CD4-positive, alpha-beta T cell (primary cell): ENCODE measurements at regions not wholly inside any gene's neighbourhood (a gene's known extent, or its start where the extent isn't known, plus 50 kb on each side); places are given as distances from the start of the nearest gene placed in this dataset.

Source experiments
- ATAC-seq: fragments of 200-7000 bp; cut with Tn5 transposase; one replicate; pipeline ENCODE4 v1.10.0; 2022; ENCODE audit warnings: mild to moderate bottlenecking; ENCODE audit not compliant: poor library complexity
- CTCF ChIA-PET: fragments of 350-600 bp; sonication (Branson Sonifier 250); formaldehyde crosslinking; loops from one replicate; lab custom pipeline; 2021; ENCODE audit warnings: antibody characterized with exemption, inconsistent platforms; lab: Charles Lee
- POLR2A ChIA-PET: fragments of 350-600 bp; sonication (Branson Sonifier 250); formaldehyde crosslinking; loops from one replicate; lab custom pipeline; 2021; ENCODE audit warnings: antibody characterized with exemption, inconsistent platforms; lab: Charles Lee
- DNase-seq, 14 experiments: peaks; one replicate each; pipeline ENCODE4 v3.0.0-alpha.2; 2013 to 2020; ENCODE audit warnings: mixed read lengths in 2 of 14
- H3K27ac ChIP-seq, 2 donors: one replicate each; pipeline versions ENCODE4 v1.5.1 to v1.7.0; 2013; ENCODE audit warnings: low read length in 2 of 2, low read depth in 1 of 2, mild to moderate bottlenecking in 1 of 2
- H3K27me3 ChIP-seq, 2 experiments: 1 replicate in 1 of 2; 2 replicates in 1 of 2; pipeline versions ENCODE4 v1.6.1 to v1.7.0; 2013; ENCODE audit warnings: low read length in 2 of 2, control low read depth in 1 of 2, mild to moderate bottlenecking in 1 of 2, moderate library complexity in 1 of 2; ENCODE audit not compliant: insufficient read depth in 2 of 2, control insufficient read depth in 1 of 2
- H3K36me3 ChIP-seq: one replicate; pipeline ENCODE4 v1.6.1; 2013; ENCODE audit warnings: low read length, control low read depth; ENCODE audit not compliant: insufficient read depth
- H3K4me1 ChIP-seq: one replicate; pipeline ENCODE4 v1.6.1; 2013; ENCODE audit warnings: low read length, control low read depth; ENCODE audit not compliant: insufficient read depth
- H3K4me3 ChIP-seq: one replicate; pipeline ENCODE4 v1.5.1; 2013; ENCODE audit warnings: mild to moderate bottlenecking, low read length, moderate library complexity
- H3K9me3 ChIP-seq, 2 experiments: 1 replicate in 1 of 2; 2 replicates in 1 of 2; pipeline versions ENCODE4 v1.6.1 to v1.7.0; 2013; ENCODE audit warnings: low read length in 2 of 2, mild to moderate bottlenecking in 2 of 2, control low read depth in 1 of 2, moderate library complexity in 1 of 2; ENCODE audit not compliant: control insufficient read depth in 1 of 2, insufficient read depth in 1 of 2
- H3K27ac Mint-ChIP-seq: one replicate; pipeline ENCODE4 v1.8.0; 2020; ENCODE audit warnings: mixed read lengths
- H3K27me3 Mint-ChIP-seq: one replicate; pipeline ENCODE4 v1.8.0; 2021; ENCODE audit warnings: mixed read lengths
- H3K36me3 Mint-ChIP-seq: one replicate; pipeline ENCODE4 v1.8.0; 2021; ENCODE audit warnings: low read depth, mixed read lengths
- H3K4me1 Mint-ChIP-seq: one replicate; pipeline ENCODE4 v1.8.0; 2021; ENCODE audit warnings: low read depth, mixed read lengths
- H3K4me3 Mint-ChIP-seq: one replicate; pipeline ENCODE4 v1.8.0; 2020; ENCODE audit warnings: mild to moderate bottlenecking, mixed read lengths
- H3K9me3 Mint-ChIP-seq: one replicate; pipeline ENCODE4 v1.8.0; 2020; ENCODE audit warnings: mixed read lengths
- CTCF ChIP-seq: fragments of 200-600 bp; IDR thresholded peaks from one replicate; pipeline ENCODE4 v1.8.0; 2022; ENCODE audit warnings: antibody characterized with exemption, mild to moderate bottlenecking
- intact Hi-C, 2 experiments: fragments of 100-400 bp; cut with DNase I in 1 of 2; cut with micrococcal nuclease in 1 of 2; formaldehyde crosslinking; loops; one replicate each; pipeline versions ENCODE4 v1.15.1 to v1.9.0; 2023 to 2025; cut with DNase I, micrococcal nuclease

DNA sequence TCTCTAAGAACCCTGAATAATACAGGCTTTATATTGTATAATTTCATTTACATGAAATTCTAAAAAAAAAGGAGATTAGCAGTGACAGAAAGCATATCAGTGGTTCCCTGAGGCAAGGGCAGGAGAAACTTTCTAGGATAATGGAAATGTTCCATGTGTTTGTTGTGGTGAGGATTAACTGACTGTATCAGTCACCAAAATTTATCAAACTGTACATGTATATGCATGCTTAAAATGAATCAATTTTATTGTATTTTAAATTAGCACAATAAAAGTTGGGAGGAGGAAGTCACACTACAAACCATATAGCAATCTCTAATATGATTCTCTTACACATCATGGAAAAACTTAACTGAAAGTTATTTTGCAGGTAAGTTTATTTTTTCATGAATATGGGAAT lies 396.8 kb downstream of the EFNB2 start:
- POLR2A ChIA-PET, result no interaction called here
- DNase-seq (no peak), ATAC-seq (no peak)
- no peaks in the 10 kb centered on the region for H3K36me3 Mint-ChIP-seq
- no peaks in the 10 kb centered on the region for H3K4me1 Mint-ChIP-seq
- H3K9me3 Mint-ChIP-seq, result peaks cover 2% of the 10 kb centered on the region
- Histone ChIP-seq H3K27me3 (no peaks in the 10 kb centered on the region), H3K9me3 (no peaks in the 10 kb centered on the region), H3K36me3 (no peaks in the 10 kb centered on the region), H3K27ac (no peak overlapping the region), H3K4me3 (no peak overlapping the region), H3K4me1 (no peaks in the 10 kb centered on the region)
- H3K4me3 Mint-ChIP-seq, result no peak overlapping the region
- H3K27ac Mint-ChIP-seq, result no peak overlapping the region
- CTCF ChIA-PET, result no interaction called here
- H3K27me3 Mint-ChIP-seq, result no peaks in the 10 kb centered on the region
- no peak for TF ChIP-seq CTCF
- intact Hi-C loops, result no loop called here

- no peak overlapping the region for H3K27ac ChIP-seq
- H3K9me3 ChIP-seq, result no peaks in the 10 kb centered on the region
- Mint-ChIP-seq H3K27me3 (no peaks in the 10 kb centered on the region), H3K4me3 (no peak overlapping the region), H3K4me1 (no peaks in the 10 kb centered on the region), H3K27ac (no peak overlapping the region), H3K9me3 (peaks cover 7% of the 10 kb centered on the region), H3K36me3 (no peaks in the 10 kb centered on the region)
- no peak for TF ChIP-seq CTCF
- H3K4me1 ChIP-seq, result no peaks in the 10 kb centered on the region
- ChIA-PET CTCF (no interaction called here), POLR2A (no interaction called here)
- H3K27me3 ChIP-seq, result no peaks in the 10 kb centered on the region
- H3K36me3 ChIP-seq, result no peaks in the 10 kb centered on the region
- no peak for ATAC-seq
- H3K4me3 ChIP-seq, result no peak overlapping the region
- intact Hi-C loops, result no loop called here
- no peak for DNase-seq
Measured at GRCh38 chr13:106133025-106133424, 402.4 kb downstream of the EFNB2 start.

- no peak for ATAC-seq
- DNase-seq, result no peak
- Mint-ChIP-seq H3K9me3 (peaks cover 7% of the 10 kb centered on the region), H3K4me1 (no peaks in the 10 kb centered on the region), H3K36me3 (no peaks in the 10 kb centered on the region), H3K4me3 (no peak overlapping the region), H3K27me3 (no peaks in the 10 kb centered on the region), H3K27ac (no peak overlapping the region)
- H3K9me3 ChIP-seq, result no peaks in the 10 kb centered on the region
- POLR2A ChIA-PET, result no interaction called here
- no peak for TF ChIP-seq CTCF
- H3K36me3 ChIP-seq, result no peaks in the 10 kb centered on the region
- no peak overlapping the region for H3K27ac ChIP-seq
- H3K4me1 ChIP-seq, result no peaks in the 10 kb centered on the region
- no peaks in the 10 kb centered on the region for H3K27me3 ChIP-seq
- CTCF ChIA-PET, result no interaction called here
- intact Hi-C loops, result no loop called here
- no peak overlapping the region for H3K4me3 ChIP-seq
Measured at GRCh38 chr13:106132216-106132615, 403.2 kb downstream of the EFNB2 start.
